Urinary bladder (tissue), 3 donors: ENCODE measurements at regions not wholly inside any gene's neighbourhood (a gene's known extent, or its start where the extent isn't known, plus 50 kb on each side); places are given as distances from the start of the nearest gene placed in this dataset.
"Not testable (repeated sequence)": the region's sequence is repeated elsewhere in the genome, so short reads cannot be mapped to it uniquely, and the experiment has no call there.

Experiments used
- DNase-seq: peaks from one replicate; pipeline ENCODE4 v3.0.0-alpha.2; 2015; ENCODE audit errors: extremely low spot score
- H3K27ac ChIP-seq: one replicate; pipeline ENCODE4 v1.5.1; 2013; ENCODE audit warnings: low read depth, mild to moderate bottlenecking, moderate library complexity
- H3K36me3 ChIP-seq: one replicate; pipeline ENCODE4 v1.6.1; 2013; ENCODE audit warnings: mild to moderate bottlenecking, moderate library complexity; ENCODE audit not compliant: insufficient read depth
- H3K4me1 ChIP-seq: one replicate; pipeline ENCODE4 v1.6.1; 2013; ENCODE audit warnings: mild to moderate bottlenecking, moderate library complexity; ENCODE audit not compliant: insufficient read depth
- H3K4me3 ChIP-seq: one replicate; pipeline ENCODE4 v1.5.1; 2013; ENCODE audit warnings: low read depth, low read length
- WGBS: extraction: QIAGEN DNeasy Blood & Tissue Kit; methylation state at CpG from one replicate; pipeline ENCODE4 v1.1.7; 2013; 5-methylcytosine and 5-hydroxymethylcytosine counted together
- donor health status: healthy with polysubstance abuse.
- donor health status: healthy.

DNA sequence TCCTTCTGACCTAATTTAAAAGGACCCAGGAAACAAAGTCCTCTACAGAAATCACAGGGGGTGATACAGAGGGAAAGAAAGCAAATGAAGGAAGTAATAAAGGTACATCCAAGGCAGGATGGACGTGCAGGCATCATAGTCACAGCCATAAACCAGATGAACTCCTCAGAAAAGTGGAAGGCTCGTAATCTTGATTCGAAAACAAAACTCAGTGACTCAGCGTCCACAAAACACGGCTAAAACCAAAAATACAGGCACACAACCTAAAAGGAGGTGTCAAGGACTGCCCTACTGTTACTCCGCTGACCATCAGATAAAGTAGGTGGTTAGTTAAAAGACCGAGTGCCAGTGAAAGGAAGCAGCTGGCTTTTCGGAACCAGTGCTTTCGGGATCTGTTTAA lies 81.5 kb downstream of the TRIM69 start:
- WGBS: 60% methylated on average over 8 of the region's 9 CpGs
- H3K36me3 ChIP-seq, DNase-seq, H3K4me3 ChIP-seq, H3K4me1 ChIP-seq, H3K27ac ChIP-seq: not testable (repeated sequence)

DNA sequence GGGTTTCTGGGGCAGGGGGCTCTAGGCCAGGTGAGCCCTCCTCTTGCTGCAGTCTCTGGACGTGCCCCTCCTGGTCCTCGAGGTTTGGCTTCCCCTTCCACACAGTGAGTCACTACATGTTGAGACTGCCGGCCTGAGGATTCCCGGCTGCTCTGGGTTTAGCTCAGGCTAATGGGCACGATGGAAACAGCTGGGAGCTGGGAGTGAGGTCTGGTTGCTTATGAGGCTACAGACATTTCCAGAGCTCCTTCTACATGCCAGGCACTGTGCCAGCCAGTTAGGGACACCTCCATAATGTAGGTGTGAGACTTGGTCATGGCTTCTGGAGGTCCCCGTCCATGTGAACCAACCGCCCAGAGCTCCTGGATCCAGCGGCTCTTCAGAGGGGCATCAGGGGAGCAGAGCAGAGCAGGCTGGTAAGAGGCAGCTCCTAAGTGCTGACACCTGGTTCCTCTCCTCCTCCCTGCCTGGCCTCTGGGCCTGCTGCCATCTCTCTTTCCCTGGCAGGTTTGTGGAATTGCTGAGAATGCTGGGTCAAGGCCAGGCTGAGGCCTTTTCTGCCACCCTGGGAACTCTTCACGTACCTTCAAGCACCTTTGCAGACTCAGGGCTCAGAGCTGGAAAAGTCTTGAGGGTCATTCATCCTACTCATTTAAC lies 83.1 kb downstream of the TRIM69 start:
- H3K4me3 ChIP-seq, H3K36me3 ChIP-seq, H3K27ac ChIP-seq, DNase-seq, H3K4me1 ChIP-seq: not testable (repeated sequence)
- WGBS: 57% methylated on average over 8 of the region's 9 CpGs

DNA sequence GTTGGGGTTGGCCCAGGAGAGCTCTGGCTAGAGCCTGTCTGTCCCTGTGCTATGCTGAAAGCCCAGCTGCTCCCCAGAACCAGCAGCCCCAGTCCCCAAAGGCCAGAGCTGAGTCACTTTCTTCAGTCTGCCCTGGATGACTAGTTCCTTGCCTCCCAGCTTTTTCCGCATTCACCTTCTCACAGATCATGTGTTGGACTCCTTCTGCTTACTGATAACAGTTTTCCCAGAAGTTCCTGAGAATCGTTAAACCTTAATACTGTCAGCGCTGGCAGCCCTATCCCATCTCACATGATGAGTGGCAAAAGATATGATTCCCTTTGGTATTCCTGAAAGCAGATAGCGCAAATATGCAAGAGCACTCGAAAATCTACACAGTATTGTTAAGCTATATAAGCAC lies 84.2 kb downstream of the TRIM69 start:
- 67% methylated on average over 5 of the region's 5 CpGs for WGBS
- H3K27ac ChIP-seq, H3K36me3 ChIP-seq, H3K4me1 ChIP-seq, H3K4me3 ChIP-seq, DNase-seq: not testable (repeated sequence)

DNA sequence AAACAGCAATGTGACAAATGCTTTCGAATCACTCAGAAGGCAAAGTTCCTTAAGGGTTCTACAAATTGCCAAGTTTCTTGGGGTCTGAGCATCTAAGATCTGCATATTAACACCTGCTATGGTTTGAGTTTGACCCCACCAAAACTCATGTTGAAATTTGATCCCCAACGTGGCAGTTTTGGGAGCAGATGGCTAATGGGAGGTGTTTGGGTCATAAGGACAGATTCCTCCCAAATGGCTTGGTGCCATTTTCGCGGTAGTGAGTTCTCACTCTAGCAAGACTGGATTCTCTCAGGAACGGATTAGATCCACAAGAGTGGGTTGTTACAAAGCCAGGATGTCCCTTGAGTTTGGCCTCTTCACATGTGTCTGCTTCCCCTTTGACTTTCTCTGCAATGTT lies 84.6 kb downstream of the TRIM69 start:
- H3K27ac ChIP-seq, H3K4me3 ChIP-seq, H3K4me1 ChIP-seq, H3K36me3 ChIP-seq, DNase-seq: not testable (repeated sequence)
- 55% methylated on average over 5 of the region's 5 CpGs for WGBS

DNA sequence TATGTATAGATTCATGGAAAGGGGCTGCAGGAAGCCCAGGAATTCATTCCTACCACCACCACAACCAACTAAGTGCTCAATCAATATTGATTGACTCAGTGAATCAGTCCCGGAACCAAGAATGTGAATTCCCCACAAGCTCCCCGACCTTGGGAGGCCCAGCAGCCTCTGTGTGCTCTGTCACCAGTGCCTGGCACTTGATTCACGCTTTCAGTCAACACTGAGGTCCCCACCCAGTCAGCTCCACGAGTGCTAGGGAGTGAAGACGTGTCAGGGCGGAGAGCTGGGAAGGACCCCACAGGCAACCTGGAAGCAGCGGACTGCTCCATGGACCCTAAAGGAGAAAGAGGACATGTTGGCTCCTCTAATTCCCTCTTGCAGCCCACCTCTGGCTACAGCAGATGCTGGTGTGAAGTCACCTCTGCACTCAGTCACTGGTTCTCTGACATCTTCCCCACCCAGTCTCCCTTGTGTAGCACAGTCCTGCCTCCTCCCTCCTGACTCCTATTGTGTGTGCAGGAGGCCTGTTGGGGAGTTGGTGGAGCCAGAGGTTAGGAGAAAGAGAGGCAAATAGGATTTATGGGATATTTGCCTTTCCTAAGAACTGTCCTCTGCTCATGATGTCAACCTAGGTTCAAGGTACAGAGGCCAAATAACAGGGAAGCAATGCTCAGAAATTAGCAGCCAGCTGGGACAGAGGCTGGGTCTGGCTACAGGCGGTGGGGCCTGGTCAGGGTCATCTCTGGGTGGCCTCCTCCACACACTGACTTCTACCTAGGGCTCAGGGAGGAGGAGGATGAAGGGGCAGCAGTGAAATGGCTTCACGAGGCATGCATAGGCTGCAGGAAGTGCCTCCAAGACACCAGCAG lies 88.2 kb downstream of the TRIM69 start:
- not testable (repeated sequence) for DNase-seq, H3K27ac ChIP-seq, H3K4me3 ChIP-seq, H3K4me1 ChIP-seq, H3K36me3 ChIP-seq
- 100% methylated on average over 1 of the region's 9 CpGs for WGBS

DNA sequence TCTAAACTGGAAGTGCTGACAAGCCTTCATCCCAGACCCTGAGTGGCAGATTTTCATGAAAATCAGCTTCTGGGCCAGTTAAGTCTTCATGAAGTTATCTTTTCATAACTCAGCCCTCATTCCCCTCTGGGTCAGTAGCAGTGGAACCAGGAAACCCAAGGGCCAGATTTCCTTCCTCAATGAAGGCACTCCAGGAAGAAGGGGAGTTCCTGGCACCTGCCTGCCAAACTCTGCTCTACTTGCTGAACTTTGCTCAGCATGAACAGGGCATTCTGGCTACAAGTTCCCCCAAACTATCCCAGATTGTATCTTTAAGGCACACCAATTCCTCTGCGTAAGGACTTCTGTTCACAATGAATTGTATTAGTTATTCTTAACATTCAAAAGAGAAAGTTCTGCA lies 90.3 kb downstream of the TRIM69 start:
- DNase-seq, H3K4me3 ChIP-seq, H3K36me3 ChIP-seq, H3K4me1 ChIP-seq, H3K27ac ChIP-seq: not testable (repeated sequence)
- WGBS: 78% methylated on average over 1 of the region's 1 CpG

DNA sequence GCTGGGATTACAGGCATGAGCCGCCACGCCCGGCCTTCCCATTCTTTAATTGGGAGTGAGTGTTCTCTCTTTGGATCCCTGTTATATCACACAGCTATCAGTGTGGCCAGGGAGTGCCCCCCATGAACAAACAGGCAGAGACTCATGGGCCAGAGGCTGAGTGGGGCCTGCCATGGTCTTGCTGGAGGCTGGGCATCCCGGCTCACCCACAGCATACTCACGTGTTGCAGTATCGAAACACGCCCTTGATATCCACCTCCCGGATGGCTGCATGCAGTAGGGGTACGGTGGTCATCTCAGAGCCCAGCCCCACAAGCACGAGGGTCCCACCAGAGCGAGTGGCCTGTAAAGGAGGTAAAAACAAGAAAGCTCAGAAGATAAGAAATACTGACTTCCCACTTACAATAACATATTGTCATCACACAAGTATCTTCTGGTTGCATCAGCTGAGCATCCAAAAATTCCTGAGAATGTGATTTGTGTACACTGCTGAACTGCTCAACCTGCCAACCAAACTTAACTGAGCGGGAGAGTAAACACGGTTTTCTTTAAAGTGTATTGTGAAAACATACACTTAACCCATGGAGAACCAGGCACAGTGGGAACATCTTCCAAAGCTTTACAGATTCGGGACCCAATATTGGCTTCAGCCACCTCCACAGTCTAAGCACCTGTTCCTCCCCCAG lies 92.0 kb downstream of the TRIM69 start:
- H3K4me3 ChIP-seq, H3K27ac ChIP-seq, H3K36me3 ChIP-seq, H3K4me1 ChIP-seq, DNase-seq: not testable (repeated sequence)
- WGBS: 76% methylated on average over 11 of the region's 14 CpGs

DNA sequence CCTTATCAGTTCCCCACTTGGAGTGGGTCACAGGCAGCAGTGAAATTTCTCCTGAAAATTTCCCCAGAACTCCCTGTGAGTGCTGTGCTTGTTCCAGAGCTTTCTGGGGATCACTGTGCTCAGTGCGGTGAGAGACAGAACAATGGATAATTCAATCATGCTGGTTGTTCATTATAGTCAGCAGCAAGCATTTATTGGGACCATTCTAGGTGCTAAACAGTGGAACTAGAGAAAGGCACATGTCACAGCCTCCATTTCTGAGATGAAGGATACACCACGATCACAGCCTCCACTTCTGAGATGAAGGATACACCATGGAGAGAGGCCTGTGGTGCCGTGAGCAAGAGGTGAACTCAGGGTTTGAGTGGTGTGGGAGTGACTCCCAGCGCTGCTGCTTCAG lies 92.8 kb downstream of the TRIM69 start:
- not testable (repeated sequence) for H3K27ac ChIP-seq, H3K36me3 ChIP-seq, DNase-seq, H3K4me3 ChIP-seq, H3K4me1 ChIP-seq
- WGBS: 92% methylated on average over 4 of the region's 4 CpGs

DNA sequence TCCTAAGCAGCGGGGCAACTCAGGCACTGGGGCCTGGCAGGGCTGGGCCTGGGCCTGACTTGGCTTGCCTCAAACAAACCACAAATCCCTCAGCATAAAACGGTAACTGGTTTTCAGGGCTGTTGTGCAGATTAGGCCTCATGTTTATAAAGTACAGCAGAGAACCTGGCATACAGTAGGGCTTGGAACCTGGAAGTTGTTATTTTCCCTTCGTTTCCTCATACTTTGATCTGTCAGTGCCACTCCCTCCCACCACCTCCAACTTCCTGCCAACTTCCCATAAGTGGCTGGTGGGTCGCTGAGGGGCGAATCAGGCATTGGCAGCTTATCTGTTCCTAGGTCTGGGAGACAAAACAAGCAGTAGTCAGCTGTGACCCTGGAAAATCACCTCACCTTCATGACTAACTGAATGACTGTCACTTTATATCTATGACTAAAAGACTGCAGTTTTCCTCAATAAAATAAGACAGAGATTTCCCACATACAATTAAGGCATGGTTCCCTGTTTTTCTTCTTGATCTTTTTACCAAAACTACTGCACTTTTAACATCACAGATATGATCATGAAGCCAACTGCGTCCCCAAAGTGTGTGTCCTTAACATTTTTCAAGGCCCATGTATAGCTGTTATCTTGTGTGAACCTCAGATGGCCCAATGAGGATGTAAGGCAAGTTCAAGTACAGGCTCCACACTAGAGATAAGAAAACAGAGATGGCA lies 94.5 kb downstream of the TRIM69 start:
- WGBS: 52% methylated on average over 5 of the region's 6 CpGs
- H3K36me3 ChIP-seq, DNase-seq, H3K4me1 ChIP-seq, H3K4me3 ChIP-seq: not testable (repeated sequence)
- peak overlapping the region; percentile 16 for H3K27ac ChIP-seq

DNA sequence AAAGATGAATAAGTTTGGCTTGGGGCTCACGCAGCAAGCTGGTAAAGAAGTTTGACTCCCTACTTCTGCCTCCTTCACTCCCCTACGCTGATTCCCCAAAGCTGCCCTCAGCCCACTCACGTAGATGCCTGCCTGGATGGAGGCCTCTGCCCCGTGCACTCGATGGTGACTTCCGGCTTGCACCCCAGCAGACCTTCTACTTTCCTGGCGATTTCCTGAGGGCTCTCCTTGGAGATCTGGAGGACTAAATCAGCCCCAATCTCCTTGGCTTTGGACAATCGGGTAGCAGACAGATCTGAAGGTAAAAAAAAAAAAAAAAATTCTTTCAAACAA lies 95.0 kb downstream of the TRIM69 start:
- not testable (repeated sequence) for H3K4me3 ChIP-seq, H3K36me3 ChIP-seq, H3K4me1 ChIP-seq, DNase-seq
- 81% methylated on average over 8 of the region's 8 CpGs for WGBS
- H3K27ac ChIP-seq: peak overlapping the region; percentile 16

DNA sequence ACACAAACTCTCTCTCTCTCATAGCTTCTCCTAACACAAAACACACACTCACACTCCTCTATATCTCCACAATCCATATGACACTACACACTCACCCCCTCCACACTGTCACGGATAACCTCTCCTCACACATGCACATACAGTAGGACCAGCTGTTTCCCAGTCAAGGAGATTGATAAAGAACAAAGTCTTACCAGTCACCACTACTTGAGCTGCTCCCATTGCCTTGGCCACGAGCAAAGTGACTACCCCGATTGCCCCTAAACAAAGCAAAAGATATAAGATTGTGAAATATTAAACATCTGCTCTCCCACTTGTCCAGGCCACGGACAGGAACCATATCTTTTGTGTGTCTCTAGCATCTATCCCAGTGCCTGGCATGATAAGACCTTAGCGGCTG lies 95.8 kb downstream of the TRIM69 start:
- DNase-seq, H3K4me1 ChIP-seq, H3K36me3 ChIP-seq, H3K4me3 ChIP-seq, H3K27ac ChIP-seq: not testable (repeated sequence)
- WGBS: 69% methylated on average over 5 of the region's 5 CpGs

DNA sequence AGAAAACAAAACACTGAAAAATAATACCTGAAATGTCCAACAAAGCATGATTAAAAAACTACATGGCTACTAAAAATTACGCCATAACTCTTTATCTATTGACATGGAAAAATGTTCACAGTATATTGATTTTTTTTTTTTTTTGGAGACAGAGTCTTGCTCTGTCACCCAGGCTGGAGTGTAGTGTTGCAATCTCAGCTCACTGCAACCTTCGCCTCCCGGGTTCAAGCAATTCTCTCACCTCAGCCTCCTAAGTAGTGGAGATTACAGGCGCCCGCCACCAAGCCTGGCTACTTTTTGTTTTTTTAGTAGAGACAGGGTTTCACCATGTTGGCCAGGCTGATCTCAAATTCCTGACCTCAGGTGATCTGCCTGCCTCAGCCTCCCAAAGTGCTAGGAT lies 96.8 kb downstream of the TRIM69 start:
- DNase-seq, H3K36me3 ChIP-seq, H3K4me1 ChIP-seq, H3K4me3 ChIP-seq, H3K27ac ChIP-seq: not testable (repeated sequence)
- 98% methylated on average over 5 of the region's 5 CpGs for WGBS

DNA sequence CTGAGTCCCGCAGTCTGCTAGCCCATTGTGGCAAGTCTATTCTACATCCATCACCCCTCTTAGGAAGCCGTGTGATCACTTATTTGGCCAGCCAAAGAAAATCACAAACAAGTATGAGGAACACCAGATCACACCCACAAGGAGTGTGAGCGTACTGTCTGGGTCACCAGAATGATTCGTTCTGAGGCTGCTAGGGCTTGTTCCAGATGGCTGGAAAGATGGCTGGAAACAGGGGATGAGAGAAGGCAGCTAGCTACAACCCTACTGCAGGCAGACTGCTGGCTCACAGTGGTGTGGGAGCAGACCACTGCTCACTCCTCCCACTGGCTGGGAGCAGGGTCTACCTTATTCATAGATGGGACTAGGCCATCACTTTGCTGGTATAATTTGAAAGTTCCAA lies 97.4 kb downstream of the TRIM69 start:
- DNase-seq, H3K4me1 ChIP-seq, H3K36me3 ChIP-seq, H3K27ac ChIP-seq, H3K4me3 ChIP-seq: not testable (repeated sequence)
- 78% methylated on average over 3 of the region's 4 CpGs for WGBS
